Cerebellar nuclear complex (tissue), 1 donor: ENCODE measurements at regions not wholly inside any gene's neighbourhood (a gene's known extent, or its start where the extent isn't known, plus 50 kb on each side); places are given as distances from the start of the nearest gene placed in this dataset.

Source experiments
- DNase-seq, 2 experiments: peaks; one replicate each; lab custom pipeline; 2025; lab: John Stamatoyannopoulos, UW

DNA sequence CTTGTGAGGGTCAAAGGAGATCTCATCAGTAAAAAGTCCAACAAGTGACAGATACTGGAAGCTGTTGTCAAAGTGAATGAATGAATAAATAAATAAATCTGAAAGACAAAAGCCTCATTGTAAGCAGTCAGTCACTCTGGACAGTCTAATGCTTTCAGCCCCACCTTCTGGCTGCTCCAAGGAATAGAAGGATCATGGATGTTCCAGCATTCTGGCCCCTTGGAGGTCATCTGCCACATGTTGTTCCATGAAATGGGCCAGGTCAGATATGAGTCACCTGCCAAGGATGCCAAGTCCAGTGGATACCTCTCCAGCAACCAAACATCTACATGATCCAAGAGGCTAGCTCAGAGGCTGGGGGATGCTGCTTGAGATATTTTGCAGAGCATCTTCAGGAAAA, 185.6 kb downstream of the BMP7 start:
- no peak for DNase-seq

DNA sequence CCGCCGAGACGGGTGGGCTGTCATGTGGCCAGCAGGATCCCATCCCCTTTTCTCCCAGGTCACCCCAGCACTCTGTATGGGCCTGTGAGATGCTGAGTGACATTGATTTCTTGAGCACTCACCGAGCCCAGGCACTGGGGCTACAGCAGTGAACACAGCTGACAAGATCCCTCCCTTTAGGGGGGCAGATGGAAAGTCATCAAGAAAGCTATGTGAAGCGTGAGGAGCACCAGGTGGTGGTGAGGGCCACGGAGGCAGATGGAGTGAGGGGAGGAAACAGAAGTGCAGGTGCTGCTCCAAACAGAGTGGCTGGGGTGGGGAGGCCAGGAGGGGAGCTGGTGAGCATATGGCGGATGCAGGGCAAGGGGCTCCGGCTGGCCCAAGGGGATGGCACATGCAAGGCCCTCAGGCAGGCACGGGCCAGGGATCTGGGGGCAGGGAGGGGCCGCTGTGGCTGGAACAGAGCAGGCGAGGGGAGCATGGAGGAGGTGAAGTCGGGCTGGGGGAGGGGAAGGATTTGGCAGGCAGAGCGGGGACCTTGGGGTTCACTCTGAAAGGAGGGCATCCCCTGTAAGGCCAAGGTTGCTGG, 184.0 kb downstream of the BMP7 start:
- no peak for DNase-seq

DNA sequence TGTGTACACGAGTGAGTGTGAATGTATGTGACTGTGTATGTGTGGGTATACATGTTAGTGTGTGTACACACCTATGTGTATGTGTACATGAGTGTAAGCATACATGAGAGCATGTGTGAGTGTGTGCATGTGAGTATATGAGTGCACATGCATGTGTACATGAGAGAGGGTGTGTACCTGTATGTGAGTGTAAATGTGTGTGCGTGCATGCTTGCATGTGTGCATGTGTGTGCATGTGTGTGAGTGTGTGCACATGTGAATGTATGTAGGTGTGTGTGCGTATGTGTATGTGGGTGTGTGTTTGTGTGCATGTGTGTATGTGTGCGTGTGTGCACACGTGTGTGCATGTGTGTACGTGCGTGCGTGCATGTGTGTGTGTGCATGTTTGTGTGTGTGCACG, 183.4 kb downstream of the BMP7 start:
- no peak for DNase-seq

DNA sequence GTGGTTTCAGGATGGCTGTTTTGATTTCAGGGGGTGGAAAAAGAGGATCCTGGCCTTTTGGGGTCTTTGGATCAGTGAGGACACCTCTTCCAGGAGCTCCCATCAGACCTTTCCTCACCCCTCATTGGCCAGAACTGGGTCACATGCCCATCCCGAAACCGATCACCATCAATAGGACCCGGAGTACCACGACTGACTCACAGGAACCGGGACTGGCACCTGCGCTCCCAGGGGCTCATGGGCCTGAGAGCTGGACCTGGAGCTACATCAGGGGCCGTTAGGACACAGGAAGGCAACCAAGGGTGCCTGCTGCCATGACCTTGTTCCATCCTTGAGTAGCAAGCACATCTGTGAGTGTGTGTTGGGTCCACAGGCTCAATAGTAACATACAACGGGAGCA, 180.4 kb downstream of the BMP7 start:
- no peak for DNase-seq

DNA sequence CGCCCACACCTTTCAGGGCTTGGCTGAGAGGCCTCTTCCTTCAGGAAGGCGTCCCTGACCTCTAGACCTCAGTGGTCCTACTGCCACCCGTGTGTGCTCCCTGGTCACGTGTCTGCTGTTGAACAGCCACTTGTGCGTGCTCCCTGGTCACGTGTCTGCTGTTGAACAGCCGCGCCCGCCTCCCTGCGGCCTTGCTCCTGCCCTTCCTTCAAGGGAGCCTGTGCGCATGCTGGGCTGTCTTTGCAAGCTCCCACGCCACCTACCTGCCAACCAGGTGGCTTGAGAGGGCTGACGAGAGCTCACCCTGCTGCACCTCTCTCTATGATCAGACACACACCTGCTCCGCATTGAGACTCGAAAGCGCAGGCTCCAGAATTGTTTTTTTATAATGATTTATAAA, 179.3 kb downstream of the BMP7 start:
- no peak for DNase-seq

DNA sequence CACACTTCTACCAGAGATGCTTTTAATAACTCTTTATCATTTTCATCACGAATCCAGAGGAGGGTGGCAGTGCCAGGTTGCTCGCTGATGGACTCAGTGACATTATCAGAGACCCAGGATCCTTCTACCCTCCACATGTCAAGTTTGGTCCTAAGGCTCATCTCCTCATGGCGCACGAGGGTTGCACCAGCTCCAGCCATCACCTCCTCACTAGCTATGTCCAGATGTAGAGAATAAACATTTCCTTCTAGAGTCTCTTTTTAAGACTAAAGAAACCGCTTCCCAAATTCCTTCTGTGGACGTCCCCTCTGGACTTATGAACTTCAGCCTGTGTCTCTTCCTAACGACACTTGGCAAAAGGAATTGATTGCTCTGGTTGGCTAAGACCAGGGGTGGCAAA, 178.7 kb downstream of the BMP7 start:
- no peak for DNase-seq

DNA sequence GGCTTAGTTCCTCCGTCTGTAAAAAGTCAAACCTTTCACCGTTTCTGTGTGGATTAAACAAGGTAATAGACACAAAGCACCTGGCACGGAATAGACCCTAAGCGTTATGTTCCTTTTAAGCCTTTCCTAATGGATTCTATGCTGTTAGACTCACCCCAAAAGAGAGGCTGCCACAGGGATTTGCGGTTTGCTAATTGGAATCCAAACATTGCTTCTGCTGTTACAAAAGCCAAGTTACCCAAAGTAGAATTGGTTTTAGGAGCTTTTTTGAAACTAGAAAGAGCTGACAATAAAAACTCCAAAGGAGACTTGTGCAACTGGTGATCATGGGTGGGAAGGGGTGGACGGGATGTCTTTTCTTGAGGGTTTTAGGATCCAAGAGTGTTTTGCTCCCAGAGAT, 178.0 kb downstream of the BMP7 start:
- no peak for DNase-seq

DNA sequence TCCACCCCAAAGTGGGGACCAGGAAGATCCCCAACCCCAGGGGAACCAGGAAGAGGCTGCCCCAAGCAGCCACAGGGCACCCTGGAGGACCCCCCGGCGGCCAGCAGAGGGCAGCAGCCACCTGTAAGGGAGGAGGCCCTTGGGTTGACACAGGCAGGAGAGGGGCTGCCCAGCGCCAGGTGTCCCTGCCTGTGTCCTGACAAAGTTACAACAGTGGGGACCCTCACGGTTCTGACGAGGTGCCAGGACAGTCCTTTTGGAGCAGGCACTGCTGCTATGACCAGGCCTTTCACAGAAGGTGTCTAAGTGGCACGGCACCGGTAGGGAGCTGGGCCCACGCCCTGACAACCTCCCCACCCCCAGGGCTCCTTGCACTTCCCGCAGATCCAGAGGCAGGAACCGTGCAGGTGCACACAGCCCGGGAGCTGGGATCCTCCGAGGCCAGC, 176.7 kb downstream of the BMP7 start:
- DNase-seq, result no peak

DNA sequence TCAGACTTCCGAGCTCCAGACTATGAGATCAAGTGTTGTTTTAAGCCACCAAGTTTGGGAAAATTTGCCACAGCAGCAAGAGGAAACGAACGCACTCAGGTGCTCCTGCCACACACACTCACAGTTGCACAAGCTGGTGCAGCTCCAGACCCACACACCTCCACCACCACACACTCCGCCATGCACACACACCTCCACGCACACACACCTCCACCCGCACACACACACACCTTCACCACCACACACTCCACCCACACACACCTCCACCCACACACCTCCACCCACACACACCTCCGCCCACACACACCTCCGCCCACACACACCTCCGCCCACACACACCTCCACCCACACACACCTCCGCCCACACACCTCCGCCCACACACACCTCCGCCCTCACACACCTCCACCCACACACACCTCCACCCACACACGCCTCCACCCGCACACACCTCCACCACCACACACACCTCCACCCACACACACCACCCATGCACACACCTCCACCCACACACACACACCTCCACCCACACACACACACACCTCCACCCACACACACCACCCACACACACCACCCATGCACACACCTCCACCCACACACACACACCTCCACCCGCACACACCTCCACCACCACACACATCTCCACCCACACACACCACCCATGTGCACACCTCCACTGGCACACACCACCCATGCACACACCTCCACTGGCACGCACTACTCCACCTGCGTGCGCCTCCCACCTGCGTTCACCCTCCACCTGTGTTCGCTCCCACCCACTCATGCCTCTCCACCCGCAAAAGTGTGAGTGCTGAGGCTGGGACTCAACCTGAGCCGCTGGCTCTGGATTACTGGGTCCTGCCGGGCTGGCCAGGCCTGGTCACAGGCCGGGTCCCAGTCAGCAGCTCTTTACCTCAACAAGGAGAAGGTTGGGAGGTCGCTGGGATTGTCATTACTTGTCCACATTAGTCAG, 175.6 kb downstream of the BMP7 start:
- no peak for DNase-seq

DNA sequence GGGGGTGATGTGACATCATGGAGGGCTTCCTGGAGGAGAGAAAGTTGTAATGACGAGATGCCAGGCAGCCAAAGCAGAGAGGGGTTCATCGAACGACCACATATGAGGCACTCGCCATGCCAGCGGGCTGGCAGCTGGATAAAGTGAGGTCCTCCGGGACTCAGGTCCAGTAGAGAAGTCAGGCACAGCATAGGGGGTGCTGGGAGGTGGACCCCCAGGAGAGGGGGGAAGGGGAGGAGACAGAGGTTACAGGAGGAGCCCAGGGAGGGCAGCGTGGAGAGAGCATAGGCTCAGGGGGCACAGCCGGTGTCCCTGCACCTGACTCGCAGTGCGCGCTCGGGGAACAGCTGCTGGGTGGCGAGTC, 174.7 kb downstream of the BMP7 start:
- DNase-seq, result no peak

DNA sequence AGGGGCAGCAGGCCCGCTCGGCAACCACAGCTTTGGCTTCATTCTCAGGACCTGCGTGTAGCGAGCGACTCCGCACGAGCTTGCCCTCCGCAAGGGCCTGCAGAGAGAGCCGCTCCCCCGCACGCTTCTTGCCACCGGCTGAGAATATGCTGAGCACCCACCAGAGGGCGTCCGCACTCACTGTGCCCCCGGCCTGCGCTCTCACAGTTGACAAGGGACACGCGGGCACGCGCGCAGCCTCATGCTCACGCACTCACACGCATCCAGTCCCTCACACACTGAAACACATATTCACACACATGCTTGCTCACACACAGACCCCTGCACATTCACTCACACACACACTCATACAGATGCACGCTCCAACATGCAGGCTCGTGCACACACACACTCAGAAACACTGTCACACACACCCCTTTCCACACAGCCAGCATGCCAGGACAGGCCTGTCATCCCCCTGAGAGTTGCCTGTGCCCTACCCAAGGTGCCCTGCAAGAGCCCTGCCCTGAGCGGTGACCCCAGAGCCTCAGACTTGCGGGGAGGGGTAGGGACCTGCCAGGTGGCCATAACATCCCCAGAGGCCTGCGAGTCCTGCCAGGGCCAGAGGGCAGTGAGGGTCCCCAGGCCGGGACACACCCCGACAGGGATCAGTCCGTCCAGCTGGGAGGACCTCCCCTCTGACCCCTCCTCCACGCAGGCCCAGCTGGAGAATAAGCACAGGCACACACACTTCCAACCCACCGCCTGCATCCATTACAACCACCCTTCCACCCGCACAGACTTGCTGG, 174.1 kb downstream of the BMP7 start:
- DNase-seq, result no peak

DNA sequence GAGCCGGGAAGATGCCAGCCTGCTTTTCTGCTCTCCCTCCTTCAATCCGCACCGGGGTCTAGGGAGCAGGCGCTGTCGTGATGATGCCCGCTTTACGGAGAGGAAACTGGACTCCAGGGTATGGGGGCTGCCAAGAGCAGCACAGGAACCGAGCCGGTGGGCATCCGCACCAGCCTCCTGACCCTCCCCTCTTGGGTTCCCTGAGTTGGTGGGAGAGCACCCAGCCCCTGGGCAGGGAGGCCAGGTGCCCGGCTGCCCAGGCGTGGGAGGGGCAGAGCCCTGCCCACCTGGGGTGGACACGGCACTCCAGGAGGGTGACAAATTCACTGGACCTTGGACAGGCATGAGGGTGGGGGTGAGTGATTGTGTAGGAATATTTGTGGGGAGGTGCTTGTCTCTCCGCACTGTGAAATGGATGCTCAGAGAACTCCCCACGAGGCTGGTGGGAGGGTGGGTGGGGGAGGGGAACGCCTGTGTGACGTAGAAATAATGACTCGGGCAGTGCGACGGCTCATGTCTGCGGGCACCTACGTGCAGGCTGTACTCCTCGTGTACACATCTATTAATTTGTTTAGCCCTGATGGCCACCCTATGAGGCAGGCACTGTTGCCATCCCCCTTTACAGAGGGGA, 173.4 kb downstream of the BMP7 start:
- DNase-seq, result no peak

DNA sequence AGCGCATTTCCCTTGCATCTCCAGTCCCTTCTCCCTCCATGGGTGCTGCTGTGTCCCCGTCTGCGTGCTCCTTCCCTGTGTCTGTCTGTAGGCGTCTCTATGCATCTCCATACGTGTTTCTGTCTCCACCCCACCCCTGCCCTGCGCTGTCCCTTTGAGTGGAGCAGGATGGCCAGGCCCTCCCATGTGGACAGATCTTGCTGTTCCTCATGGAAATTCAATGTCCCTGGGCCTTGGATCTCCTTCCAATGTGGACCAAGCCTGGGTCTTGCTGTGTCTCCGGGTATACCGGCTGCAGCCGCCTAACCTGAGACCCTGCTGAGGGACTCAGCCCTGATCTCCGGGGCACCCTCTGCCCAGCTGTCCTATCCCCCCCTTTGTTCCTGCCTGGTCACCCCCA, 172.7 kb downstream of the BMP7 start:
- no peak for DNase-seq

DNA sequence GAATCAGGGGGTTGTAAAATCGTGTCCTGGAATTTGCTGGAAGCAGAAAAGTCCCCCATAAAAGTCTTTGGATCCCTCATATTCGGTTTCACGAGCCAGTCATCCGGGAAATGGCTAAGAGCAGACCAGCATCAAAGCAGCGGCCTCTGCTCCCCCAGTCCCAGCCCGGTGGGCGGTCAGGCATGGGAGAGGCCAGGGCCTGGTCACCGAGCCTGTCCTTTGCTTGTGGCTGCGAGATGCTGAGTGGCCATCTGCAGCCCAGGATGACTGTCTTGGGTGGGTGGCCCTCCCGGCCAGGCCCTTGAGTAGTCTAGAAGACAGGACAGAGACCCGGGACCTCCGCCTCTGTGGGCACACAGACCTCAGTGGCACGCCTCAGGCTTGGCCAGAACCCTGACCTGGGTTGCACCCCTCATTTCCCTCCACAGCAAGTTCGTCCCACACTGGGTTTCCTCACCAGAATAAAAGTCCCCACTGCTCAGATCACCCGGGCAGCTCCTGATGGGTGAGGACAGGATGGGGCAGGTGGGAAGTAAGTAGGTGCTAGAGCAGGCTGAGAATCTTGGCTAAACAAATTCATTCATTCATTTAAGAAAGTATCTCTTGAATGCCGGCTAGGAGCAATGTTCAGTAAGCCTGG, 172.1 kb downstream of the BMP7 start:
- no peak for DNase-seq

DNA sequence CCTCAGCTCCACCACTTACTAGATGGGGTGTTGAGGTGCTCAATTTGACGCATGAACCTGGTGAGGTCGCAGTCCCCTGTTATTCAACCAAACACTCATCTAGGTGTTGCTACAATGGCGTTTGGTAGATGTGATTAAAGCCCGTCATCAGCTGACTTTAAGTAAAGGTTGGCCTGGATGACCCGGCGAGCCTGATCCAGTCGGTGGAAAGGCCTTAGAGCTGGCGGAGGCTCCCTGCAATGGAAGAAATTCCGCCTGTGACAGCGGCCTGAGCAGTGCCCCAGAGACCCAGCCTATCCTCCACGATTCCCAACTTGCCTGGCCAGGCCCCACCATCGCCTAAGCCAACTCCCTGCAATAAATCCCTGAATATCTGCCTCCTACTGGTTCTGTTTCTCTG, 171.4 kb downstream of the BMP7 start:
- DNase-seq, result no peak

DNA sequence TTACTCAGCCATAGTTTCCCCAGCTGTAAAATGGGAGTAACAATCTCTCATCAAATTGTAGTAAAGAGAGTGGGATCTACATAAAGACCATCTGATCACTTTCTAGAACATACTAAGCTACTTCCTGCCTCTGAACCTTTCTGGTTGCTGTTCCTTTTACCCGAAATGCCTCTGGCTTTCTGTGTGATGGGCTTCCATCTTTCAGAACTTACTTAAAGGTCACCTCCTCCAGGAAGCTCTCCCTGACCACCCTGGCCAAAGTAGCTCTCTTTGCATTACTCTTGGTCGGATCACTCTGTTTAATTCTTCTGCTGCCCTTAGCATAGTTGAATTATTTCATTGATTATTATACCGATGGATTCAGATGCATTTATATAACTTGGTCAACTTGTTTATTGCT, 171.0 kb downstream of the BMP7 start:
- no peak for DNase-seq

DNA sequence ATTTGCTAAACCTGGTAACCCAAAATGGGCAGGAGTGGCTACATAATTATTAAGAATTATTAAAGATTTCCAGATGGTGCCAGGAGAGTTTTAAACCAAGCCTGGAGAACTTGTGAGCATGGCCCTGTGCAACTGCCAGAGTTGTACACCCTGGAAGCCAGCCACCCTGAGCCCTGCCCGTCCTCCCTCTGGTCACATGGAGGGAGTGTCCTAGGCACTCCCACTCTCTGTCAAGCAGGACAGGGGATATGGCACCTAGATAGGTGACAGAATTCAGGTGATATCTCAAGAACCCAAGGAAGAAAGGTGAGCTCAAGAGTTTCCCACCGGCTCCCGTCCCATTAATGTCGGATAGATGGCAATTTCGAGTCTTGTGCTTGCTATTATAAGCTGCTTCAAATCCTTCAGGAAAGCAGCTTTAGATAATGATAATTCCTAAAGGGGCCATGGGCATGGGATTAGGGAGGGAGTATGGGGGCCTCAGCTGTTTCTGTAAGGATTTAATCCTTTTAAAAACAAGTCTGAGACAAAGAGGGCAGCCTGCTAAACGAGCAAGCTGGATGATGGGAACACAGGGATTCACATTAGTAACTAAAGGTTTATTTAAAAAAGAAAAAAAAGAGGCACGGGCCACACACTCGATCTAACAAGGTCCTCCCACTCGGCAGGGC, 169.1 kb downstream of the BMP7 start:
- no peak for DNase-seq

DNA sequence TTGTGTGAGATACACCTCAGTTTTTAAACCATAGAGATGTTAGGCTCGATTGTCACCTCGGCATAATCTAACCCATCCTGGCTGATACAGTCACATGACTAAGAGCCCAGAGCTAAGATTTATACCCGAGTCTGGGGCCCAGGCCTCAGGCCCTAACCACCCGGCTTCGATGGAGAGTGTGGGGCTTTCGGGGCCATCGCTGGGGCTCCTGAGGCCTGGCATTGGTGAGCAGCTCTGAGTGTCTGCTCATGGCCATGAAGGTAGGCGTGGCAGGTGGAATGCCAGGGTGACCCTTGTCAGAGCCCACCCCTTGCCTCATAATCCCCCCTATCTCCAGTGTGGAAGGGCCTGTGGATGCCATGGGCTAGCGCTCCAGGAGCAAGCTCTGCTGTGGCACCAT, 164.3 kb downstream of the BMP7 start:
- DNase-seq, result no peak

DNA sequence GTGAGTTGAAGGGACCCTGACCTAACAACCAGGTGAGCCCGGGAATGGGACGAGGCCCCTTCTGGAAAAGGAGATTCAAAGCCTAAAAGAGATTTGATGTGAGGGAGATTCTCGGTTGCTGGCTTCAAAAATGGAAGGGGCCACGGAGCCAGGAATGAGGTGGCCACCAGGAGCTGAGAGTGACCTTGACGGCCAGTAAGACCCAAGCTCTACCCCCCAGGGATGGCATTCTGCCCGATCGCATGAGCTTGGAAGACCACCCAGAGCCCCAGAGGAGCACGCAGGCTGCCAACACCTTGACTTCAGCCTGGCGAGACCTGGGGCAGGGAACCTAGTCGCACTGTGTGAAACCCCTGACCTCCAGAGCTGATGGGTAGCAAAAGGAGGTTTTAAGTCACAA, 163.9 kb downstream of the BMP7 start:
- no peak for DNase-seq

DNA sequence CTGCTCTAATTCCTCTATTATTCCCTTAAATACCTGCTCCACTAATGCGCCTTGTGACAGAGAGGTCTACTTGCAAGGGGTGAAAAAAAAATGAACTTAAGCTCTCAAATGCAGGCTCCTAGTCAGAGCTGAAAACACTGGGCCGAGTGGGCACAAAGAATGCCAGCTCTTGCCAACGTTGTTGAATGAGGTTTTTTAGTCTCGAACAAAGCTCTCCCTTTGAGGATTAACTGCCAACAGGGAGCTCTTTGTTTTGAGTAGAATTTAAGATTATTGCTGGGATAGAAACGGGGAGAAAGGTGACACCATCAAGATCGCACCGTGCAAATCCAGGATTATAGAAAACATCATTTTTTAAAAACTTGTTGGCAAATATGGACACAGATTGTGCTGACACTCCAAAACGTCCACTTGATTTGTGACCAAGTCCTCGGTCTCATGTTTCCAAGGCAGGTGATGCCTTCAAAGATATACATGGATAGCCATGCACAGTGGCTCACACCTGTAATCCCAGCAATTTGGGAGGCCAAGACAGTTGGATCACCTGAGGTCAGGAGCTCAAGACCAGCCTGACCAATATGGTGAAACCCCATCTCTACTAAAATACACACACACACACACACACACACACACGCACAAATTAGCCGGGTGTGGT, 163.2 kb downstream of the BMP7 start:
- DNase-seq, result no peak

DNA sequence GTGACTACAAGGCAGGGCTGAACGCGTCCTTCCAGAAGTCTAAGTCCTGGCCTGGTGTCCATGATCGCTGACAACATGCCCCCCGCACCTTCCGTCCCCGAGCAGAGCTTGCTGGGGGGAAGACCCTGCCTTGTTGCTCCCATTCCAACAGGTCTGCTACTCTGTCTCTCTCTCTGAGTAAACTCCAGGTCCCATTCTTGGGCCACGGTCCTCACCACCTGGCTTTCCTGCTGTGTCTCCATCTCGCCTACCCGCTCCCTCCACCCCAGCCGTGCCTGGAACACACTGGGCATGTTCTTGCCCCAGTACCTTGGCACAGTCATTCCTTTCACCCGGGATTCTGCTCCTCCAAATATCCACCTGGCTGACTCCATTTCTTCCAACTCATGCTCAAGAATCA, 162.3 kb downstream of the BMP7 start:
- no peak for DNase-seq
